Brain microvascular endothelial cell (primary cell): ENCODE measurements at regions not wholly inside any gene's neighbourhood (a gene's known extent, or its start where the extent isn't known, plus 50 kb on each side); places are given as distances from the start of the nearest gene placed in this dataset.

ENCODE experiments used
- DNase-seq: peaks from one replicate; pipeline ENCODE4 v3.0.0-alpha.2; 2020
- H3K27ac ChIP-seq: fragments of 250-450 bp; sonication (Bioruptor Pico); 2 replicates; pipeline ENCODE4 v1.5.1; 2020; ENCODE audit warnings: mild to moderate bottlenecking, moderate library complexity
- H3K27me3 ChIP-seq: fragments of 250-450 bp; sonication (Bioruptor Pico); replicated peaks from 2 replicates; pipeline ENCODE4 v1.5.1; 2020; ENCODE audit warnings: mild to moderate bottlenecking
- H3K36me3 ChIP-seq: fragments of 250-450 bp; sonication (Bioruptor Pico); replicated peaks from 2 replicates; pipeline ENCODE4 v1.5.1; 2020; ENCODE audit warnings: mild to moderate bottlenecking
- H3K4me3 ChIP-seq: 2 replicates; pipeline ENCODE4 v1.5.1; 2011; ENCODE audit warnings: low read depth, mild to moderate bottlenecking, control low read depth, low read length, moderate library complexity
- CTCF ChIP-seq: IDR thresholded peaks from 2 replicates; pipeline ENCODE4 v1.5.1; 2011; ENCODE audit warnings: low read depth, mild to moderate bottlenecking, moderate library complexity, low read length, control low read depth, inconsistent platforms; ENCODE audit errors: missing control alignments
- in situ Hi-C: cut with HindIII; loops from 2 replicates; pipeline ENCODE4 v1.10.0; 2017; ENCODE audit warnings: low sequenced_read_pairs, low pct_ligation_motif_present

GRCh38 chr1:187630653-187631380 is 802.1 kb downstream of the PLA2G4A start:
- Histone ChIP-seq H3K27ac (no peak overlapping the region), H3K36me3 (no peaks in the 10 kb centered on the region), H3K4me3 (no peak overlapping the region), H3K27me3 (no peaks in the 10 kb centered on the region)
- DNase-seq, result no peak
- in situ Hi-C loops, result no loop called here
- TF ChIP-seq CTCF, result no peak

- H3K27ac ChIP-seq, result no peak overlapping the region
- no peak for TF ChIP-seq CTCF
- H3K27me3 ChIP-seq, result no peaks in the 10 kb centered on the region
- DNase-seq, result no peak
- in situ Hi-C loops, result no loop called here
- H3K4me3 ChIP-seq, result no peak overlapping the region
- no peaks in the 10 kb centered on the region for H3K36me3 ChIP-seq
These were observed 802.6 kb downstream of the PLA2G4A start for GRCh38 chr1:187631381-187631675.

- no peaks in the 10 kb centered on the region for H3K36me3 ChIP-seq
- DNase-seq, result no peak
- no peak overlapping the region for H3K27ac ChIP-seq
- TF ChIP-seq CTCF, result no peak
- H3K4me3 ChIP-seq, result no peak overlapping the region
- in situ Hi-C loops, result no loop called here
- H3K27me3 ChIP-seq, result no peaks in the 10 kb centered on the region
These were observed 803.2 kb downstream of the PLA2G4A start for GRCh38 chr1:187631984-187632383.

GRCh38 chr1:187634940-187635339 is 806.2 kb downstream of the PLA2G4A start:
- in situ Hi-C loops, result no loop called here
- no peaks in the 10 kb centered on the region for H3K36me3 ChIP-seq
- TF ChIP-seq CTCF, result no peak

GRCh38 chr1:187638733-187639434 is 810.1 kb downstream of the PLA2G4A start:
- Histone ChIP-seq H3K27ac (no peak overlapping the region), H3K36me3 (no peaks in the 10 kb centered on the region), H3K4me3 (no peak overlapping the region), H3K27me3 (no peaks in the 10 kb centered on the region)
- in situ Hi-C loops, result no loop called here
- DNase-seq, result no peak
- TF ChIP-seq CTCF, result no peak

More at GRCh38 chr1:187634940-187635339, 806.2 kb downstream of the PLA2G4A start:
- Histone ChIP-seq H3K4me3 (no peak overlapping the region), H3K27me3 (no peaks in the 10 kb centered on the region), H3K27ac (no peak overlapping the region)
- no peak for DNase-seq
